Upper lobe of left lung (tissue), 4 donors: ENCODE measurements at regions not wholly inside any gene's neighbourhood (a gene's known extent, or its start where the extent isn't known, plus 50 kb on each side); places are given as distances from the start of the nearest gene placed in this dataset.

ENCODE experiments used
- POLR2A ChIP-seq, 4 donors: fragments of 450-650 bp; IDR thresholded peaks; one replicate each; pipeline ENCODE4 v1.5.1; 2016 to 2017; ENCODE audit warnings: antibody characterized with exemption in 4 of 4, mild to moderate bottlenecking in 2 of 4
- POLR2AphosphoS5 ChIP-seq, 2 donors: sonication (generic); formaldehyde crosslinking; IDR thresholded peaks; one replicate each; pipeline ENCODE4 v1.5.1; 2017; ENCODE audit warnings: antibody characterized with exemption in 2 of 2
- TF ChIP-seq, protein P1 (sequence below), 6 experiments: fragments of 450-650 bp in 4 of 6; fragments of 200-600 bp in 2 of 6; sonication (generic) in 2 of 6; IDR thresholded peaks; one replicate each; pipeline ENCODE4 v1.5.1; 2016 to 2019; ENCODE audit warnings: antibody characterized with exemption in 6 of 6

DNA sequence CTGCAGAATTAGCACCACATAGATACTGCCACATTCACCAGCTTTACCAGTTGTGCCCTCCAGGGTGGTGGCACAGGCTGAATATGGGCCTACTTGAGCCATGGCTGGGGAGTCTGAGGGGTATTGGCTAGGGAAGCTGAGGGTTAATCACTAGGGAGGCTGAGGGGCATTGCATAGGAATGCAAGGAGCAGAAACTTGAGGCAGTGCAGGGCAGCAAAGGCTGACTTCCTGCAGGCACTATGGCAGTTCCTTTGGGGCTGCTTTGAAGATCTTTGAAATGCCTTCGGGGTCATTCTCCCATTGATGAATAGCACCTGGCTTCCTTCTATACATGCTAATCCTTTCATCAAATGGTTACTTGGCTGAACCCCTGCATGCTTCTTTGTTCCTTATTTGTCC, 171.5 kb downstream of the RCN1 start:
- TF ChIP-seq, protein P1, sequence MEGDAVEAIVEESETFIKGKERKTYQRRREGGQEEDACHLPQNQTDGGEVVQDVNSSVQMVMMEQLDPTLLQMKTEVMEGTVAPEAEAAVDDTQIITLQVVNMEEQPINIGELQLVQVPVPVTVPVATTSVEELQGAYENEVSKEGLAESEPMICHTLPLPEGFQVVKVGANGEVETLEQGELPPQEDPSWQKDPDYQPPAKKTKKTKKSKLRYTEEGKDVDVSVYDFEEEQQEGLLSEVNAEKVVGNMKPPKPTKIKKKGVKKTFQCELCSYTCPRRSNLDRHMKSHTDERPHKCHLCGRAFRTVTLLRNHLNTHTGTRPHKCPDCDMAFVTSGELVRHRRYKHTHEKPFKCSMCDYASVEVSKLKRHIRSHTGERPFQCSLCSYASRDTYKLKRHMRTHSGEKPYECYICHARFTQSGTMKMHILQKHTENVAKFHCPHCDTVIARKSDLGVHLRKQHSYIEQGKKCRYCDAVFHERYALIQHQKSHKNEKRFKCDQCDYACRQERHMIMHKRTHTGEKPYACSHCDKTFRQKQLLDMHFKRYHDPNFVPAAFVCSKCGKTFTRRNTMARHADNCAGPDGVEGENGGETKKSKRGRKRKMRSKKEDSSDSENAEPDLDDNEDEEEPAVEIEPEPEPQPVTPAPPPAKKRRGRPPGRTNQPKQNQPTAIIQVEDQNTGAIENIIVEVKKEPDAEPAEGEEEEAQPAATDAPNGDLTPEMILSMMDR (IDR thresholded peaks at IDR 0.05) = no peak
- no peak for TF ChIP-seq POLR2AphosphoS5 (IDR thresholded peaks at IDR 0.05)
- no peak for TF ChIP-seq POLR2A (IDR thresholded peaks at IDR 0.05)
